Neural progenitor cell (in vitro differentiated cells): ENCODE measurements at regions not wholly inside any gene's neighbourhood (a gene's known extent, or its start where the extent isn't known, plus 50 kb on each side); places are given as distances from the start of the nearest gene placed in this dataset.
A peak's percentile ranks its signal among the peaks of the same experiment; 100 is the strongest.

Experiments used
- DNase-seq: peaks from one replicate; pipeline ENCODE4 v3.0.0-alpha.2; 2016; ENCODE audit warnings: low spot score
- H2AFZ ChIP-seq: fragments of 200-600 bp; sonication (generic); replicated peaks from 2 replicates; pipeline ENCODE4 v1.6.1; 2016; ENCODE audit warnings: antibody characterized with exemption
- H3F3A ChIP-seq: fragments of 200-600 bp; sonication (generic); 2 replicates; pipeline ENCODE4 v1.6.1; 2016; ENCODE audit warnings: antibody characterized with exemption, low read depth
- H3K27ac ChIP-seq: fragments of 200-600 bp; sonication (generic); 2 replicates; pipeline ENCODE4 v1.5.1; 2016; ENCODE audit warnings: mild to moderate bottlenecking
- H3K27me3 ChIP-seq: fragments of 200-600 bp; sonication (generic); 2 replicates; pipeline ENCODE4 v1.6.1; 2016; ENCODE audit warnings: mild to moderate bottlenecking, moderate library complexity
- H3K36me3 ChIP-seq: fragments of 200-600 bp; sonication (generic); 2 replicates; pipeline ENCODE4 v1.5.1; 2016
- H3K4me1 ChIP-seq: fragments of 200-600 bp; sonication (generic); 2 replicates; pipeline ENCODE4 v1.6.1; 2016; ENCODE audit warnings: mixed run types
- H3K4me2 ChIP-seq: fragments of 200-600 bp; sonication (generic); 2 replicates; pipeline ENCODE4 v1.6.1; 2016
- H3K4me3 ChIP-seq: fragments of 200-600 bp; sonication (generic); 2 replicates; pipeline ENCODE4 v1.5.1; 2016
- H3K79me2 ChIP-seq: fragments of 200-600 bp; sonication (generic); 2 replicates; pipeline ENCODE4 v1.6.1; 2016; ENCODE audit warnings: low read depth
- H3K9ac ChIP-seq: fragments of 200-600 bp; sonication (generic); 2 replicates; pipeline ENCODE4 v1.6.1; 2016
- H3K9me3 ChIP-seq: fragments of 200-600 bp; sonication (generic); 2 replicates; pipeline ENCODE4 v1.5.1; 2016; ENCODE audit warnings: low read depth
- H4K20me1 ChIP-seq: fragments of 200-600 bp; sonication (generic); 2 replicates; pipeline ENCODE4 v1.6.1; 2016; ENCODE audit warnings: low read depth
- H3K27ac Mint-ChIP-seq: 3 replicates; pipeline ENCODE4 v1.8.0; 2021; ENCODE audit warnings: mixed read lengths
- H3K27me3 Mint-ChIP-seq: 2 replicates; pipeline ENCODE4 v1.8.0; 2022; ENCODE audit warnings: low read depth, mild to moderate bottlenecking, inconsistent platforms, moderate library complexity, mixed read lengths; ENCODE audit not compliant: insufficient read depth
- H3K36me3 Mint-ChIP-seq: 3 replicates; pipeline ENCODE4 v1.8.0; 2021; ENCODE audit warnings: mixed read lengths
- H3K4me1 Mint-ChIP-seq: 3 replicates; pipeline ENCODE4 v1.8.0; 2021; ENCODE audit warnings: mixed read lengths
- H3K4me3 Mint-ChIP-seq: 3 replicates; pipeline ENCODE4 v1.8.0; 2021; ENCODE audit warnings: mild to moderate bottlenecking, moderate library complexity, mixed read lengths
- H3K9me3 Mint-ChIP-seq: 3 replicates; pipeline ENCODE4 v1.8.0; 2020; ENCODE audit warnings: mixed read lengths
- EZH2 ChIP-seq: fragments of 200-600 bp; sonication (generic); IDR thresholded peaks from 2 replicates; pipeline ENCODE4 v1.6.1; 2017; ENCODE audit warnings: antibody characterized with exemption, mild to moderate bottlenecking, moderate library complexity
- EZH2phosphoT487 ChIP-seq: fragments of 200-600 bp; sonication (generic); IDR thresholded peaks from 2 replicates; pipeline ENCODE4 v1.6.1; 2017; ENCODE audit warnings: antibody characterized with exemption
- TF ChIP-seq, protein P1 (sequence below): fragments of 200-600 bp; sonication (generic); IDR thresholded peaks from 2 replicates; pipeline ENCODE4 v1.5.1; 2017; ENCODE audit warnings: antibody characterized with exemption, mild to moderate bottlenecking

DNA sequence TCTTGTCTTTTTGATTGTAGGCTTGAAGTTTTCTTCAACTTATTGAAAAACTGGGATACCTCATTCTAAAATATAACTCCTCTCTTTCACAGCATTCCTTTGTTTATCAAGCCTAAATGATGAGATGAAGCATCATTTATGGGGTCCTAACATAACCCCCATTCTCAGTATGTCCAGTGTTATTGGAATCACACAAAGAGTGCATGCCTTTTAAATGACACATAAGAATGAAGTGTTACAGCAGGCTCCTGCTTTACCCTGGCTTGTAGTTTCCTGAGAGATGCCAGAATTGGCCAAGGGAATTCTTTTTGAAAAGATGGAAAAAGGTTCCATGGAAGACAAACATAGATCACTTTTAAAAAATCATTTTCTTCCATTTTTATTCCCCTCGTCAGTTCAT, 502.4 kb downstream of the BCKDHB start:
- peaks cover 5% of the 10 kb centered on the region for H3K4me1 Mint-ChIP-seq

DNA sequence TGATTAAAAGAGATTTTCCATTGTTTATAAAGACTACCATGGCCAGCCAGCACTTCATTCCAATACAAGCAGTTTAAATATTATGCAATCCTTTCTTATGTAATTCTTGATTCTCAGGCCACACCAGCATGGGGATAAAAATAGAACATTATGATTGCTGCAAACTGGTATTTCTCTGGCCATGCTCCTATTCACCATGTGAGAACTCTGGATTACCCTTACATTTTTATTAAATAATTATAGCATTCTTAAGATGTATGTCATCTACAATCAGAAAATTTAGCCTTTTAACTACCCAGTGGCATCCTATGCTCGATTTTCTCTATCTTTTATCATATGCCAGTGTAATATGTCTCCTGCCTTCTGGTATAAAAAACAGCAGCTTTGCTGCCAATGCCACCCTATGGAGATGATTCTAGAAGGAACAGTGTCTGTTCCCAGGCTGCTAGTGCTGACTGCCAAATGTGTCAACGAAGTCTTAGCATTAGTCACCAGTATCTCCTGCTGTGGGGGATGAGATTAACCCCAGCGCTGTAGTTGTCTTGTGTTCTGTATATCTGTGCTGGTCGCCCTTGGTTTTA, 501.4 kb downstream of the BCKDHB start:
- Histone ChIP-seq H3K9ac (no peak overlapping the region), H3K27ac (no peak overlapping the region), H3K4me1 (no peaks in the 10 kb centered on the region), H3K79me2 (no peaks in the 10 kb centered on the region), H3K4me2 (no peak overlapping the region), H3K9me3 (no peaks in the 10 kb centered on the region), H3K36me3 (no peaks in the 10 kb centered on the region), H3F3A (no peaks in the 10 kb centered on the region), H3K4me3 (no peak overlapping the region), H4K20me1 (no peaks in the 10 kb centered on the region), H2AFZ (no peak overlapping the region), H3K27me3 (no peaks in the 10 kb centered on the region)
- TF ChIP-seq EZH2 (no peak), EZH2phosphoT487 (no peak)
- TF ChIP-seq, protein P1, sequence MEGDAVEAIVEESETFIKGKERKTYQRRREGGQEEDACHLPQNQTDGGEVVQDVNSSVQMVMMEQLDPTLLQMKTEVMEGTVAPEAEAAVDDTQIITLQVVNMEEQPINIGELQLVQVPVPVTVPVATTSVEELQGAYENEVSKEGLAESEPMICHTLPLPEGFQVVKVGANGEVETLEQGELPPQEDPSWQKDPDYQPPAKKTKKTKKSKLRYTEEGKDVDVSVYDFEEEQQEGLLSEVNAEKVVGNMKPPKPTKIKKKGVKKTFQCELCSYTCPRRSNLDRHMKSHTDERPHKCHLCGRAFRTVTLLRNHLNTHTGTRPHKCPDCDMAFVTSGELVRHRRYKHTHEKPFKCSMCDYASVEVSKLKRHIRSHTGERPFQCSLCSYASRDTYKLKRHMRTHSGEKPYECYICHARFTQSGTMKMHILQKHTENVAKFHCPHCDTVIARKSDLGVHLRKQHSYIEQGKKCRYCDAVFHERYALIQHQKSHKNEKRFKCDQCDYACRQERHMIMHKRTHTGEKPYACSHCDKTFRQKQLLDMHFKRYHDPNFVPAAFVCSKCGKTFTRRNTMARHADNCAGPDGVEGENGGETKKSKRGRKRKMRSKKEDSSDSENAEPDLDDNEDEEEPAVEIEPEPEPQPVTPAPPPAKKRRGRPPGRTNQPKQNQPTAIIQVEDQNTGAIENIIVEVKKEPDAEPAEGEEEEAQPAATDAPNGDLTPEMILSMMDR: no peak
- Mint-ChIP-seq H3K36me3 (no peaks in the 10 kb centered on the region), H3K27me3 (no peaks in the 10 kb centered on the region), H3K4me1 (peaks cover 5% of the 10 kb centered on the region), H3K4me3 (no peak overlapping the region), H3K27ac (no peak overlapping the region), H3K9me3 (peaks cover 1% of the 10 kb centered on the region)
- DNase-seq: peak; percentile 4

More for the DNA sequence above, 502.4 kb downstream of the BCKDHB start:
- Mint-ChIP-seq H3K36me3 (no peaks in the 10 kb centered on the region), H3K9me3 (peaks cover 10% of the 10 kb centered on the region), H3K4me3 (no peak overlapping the region), H3K27me3 (no peaks in the 10 kb centered on the region), H3K27ac (no peak overlapping the region)
- H3K36me3 ChIP-seq: no peaks in the 10 kb centered on the region
- no peaks in the 10 kb centered on the region for H4K20me1 ChIP-seq
- no peak overlapping the region for H3K9ac ChIP-seq
- TF ChIP-seq EZH2 (no peak), EZH2phosphoT487 (no peak)
- TF ChIP-seq, protein P1: no peak
- no peaks in the 10 kb centered on the region for H3K27me3 ChIP-seq
- no peak overlapping the region for H3K4me2 ChIP-seq
- no peak overlapping the region for H3K27ac ChIP-seq
- no peaks in the 10 kb centered on the region for H3K4me1 ChIP-seq
- no peaks in the 10 kb centered on the region for H3K79me2 ChIP-seq
- H2AFZ ChIP-seq: no peak overlapping the region
- H3K4me3 ChIP-seq: no peak overlapping the region
- no peak for DNase-seq
- H3K9me3 ChIP-seq: peaks cover 1% of the 10 kb centered on the region
- no peaks in the 10 kb centered on the region for H3F3A ChIP-seq

DNA sequence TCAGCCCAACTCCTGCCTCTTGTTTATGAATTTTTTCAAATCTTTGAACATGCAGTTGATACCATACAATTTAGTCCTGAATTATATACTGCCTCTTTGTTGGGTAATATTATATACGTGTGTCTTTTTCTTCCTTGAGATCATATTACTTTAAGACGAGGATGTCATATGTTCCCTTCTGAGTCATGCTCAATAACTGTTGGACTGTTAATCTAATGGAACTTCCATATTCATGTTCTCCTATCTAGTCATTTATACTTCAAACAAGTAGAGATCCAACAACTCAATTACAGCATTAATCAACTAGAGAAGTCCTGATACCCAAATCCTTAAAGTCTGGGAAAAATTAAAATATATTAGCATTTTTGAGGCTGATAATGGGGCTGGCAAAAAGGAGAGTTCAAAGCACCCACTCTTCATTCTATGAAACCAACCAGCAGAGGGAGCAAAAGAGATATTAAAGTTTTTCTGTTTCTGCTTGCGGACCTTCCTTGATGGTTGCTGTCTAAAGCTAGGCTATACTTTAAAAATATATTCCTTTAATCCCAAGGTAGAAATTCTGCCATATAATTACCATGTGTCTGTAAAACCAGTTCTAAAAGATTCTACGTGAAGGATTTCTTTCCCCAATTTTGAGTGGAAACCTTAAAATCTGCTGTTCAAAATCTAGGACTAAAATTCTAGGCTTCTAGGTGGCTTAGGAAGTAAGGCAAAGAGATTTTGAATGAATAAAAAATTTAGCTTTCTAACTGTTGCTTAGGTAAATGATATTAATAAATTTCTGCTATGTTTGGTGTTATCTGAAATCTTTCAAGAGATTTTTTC, 498.9 kb downstream of the BCKDHB start:
- no peak overlapping the region for H3K9ac ChIP-seq
- no peaks in the 10 kb centered on the region for H3K27me3 ChIP-seq
- H3K79me2 ChIP-seq: no peaks in the 10 kb centered on the region
- Mint-ChIP-seq H3K9me3 (peaks cover 2% of the 10 kb centered on the region), H3K4me1 (peaks cover 5% of the 10 kb centered on the region), H3K4me3 (no peak overlapping the region), H3K27me3 (no peaks in the 10 kb centered on the region), H3K36me3 (no peaks in the 10 kb centered on the region), H3K27ac (no peak overlapping the region)
- no peaks in the 10 kb centered on the region for H3K9me3 ChIP-seq
- H3K36me3 ChIP-seq: no peaks in the 10 kb centered on the region
- no peak overlapping the region for H3K4me3 ChIP-seq
- H2AFZ ChIP-seq: peak overlapping the region; percentile 81
- peak; percentile 55 for DNase-seq
- TF ChIP-seq, protein P1: peak; percentile 78
- no peak for TF ChIP-seq EZH2
- no peak overlapping the region for H3K4me2 ChIP-seq
- no peak overlapping the region for H3K27ac ChIP-seq
- H4K20me1 ChIP-seq: no peaks in the 10 kb centered on the region
- no peaks in the 10 kb centered on the region for H3K4me1 ChIP-seq
- H3F3A ChIP-seq: no peaks in the 10 kb centered on the region
